Cardiac fibroblast (primary cell): ENCODE measurements at regions not wholly inside any gene's neighbourhood (a gene's known extent, or its start where the extent isn't known, plus 50 kb on each side); places are given as distances from the start of the nearest gene placed in this dataset.

ENCODE experiments used
- DNase-seq, 2 donors: peaks; one replicate each; pipeline versions ENCODE4 v3.0.0 to v3.0.0-alpha.2; 2010; ENCODE audit warnings: low read depth in 2 of 2
- H3K4me3 ChIP-seq, 2 donors: replicated peaks in 1 of 2; 1 replicate in 1 of 2; 2 replicates in 1 of 2; pipeline ENCODE4 v1.5.1; 2011; ENCODE audit warnings: low read depth in 2 of 2, low read length in 2 of 2, mild to moderate bottlenecking in 2 of 2, moderate library complexity in 1 of 2
- CTCF ChIP-seq: IDR thresholded peaks from one replicate; pipeline ENCODE4 v1.5.1; 2011; ENCODE audit warnings: low read depth, mild to moderate bottlenecking, low read length, inconsistent platforms

DNA sequence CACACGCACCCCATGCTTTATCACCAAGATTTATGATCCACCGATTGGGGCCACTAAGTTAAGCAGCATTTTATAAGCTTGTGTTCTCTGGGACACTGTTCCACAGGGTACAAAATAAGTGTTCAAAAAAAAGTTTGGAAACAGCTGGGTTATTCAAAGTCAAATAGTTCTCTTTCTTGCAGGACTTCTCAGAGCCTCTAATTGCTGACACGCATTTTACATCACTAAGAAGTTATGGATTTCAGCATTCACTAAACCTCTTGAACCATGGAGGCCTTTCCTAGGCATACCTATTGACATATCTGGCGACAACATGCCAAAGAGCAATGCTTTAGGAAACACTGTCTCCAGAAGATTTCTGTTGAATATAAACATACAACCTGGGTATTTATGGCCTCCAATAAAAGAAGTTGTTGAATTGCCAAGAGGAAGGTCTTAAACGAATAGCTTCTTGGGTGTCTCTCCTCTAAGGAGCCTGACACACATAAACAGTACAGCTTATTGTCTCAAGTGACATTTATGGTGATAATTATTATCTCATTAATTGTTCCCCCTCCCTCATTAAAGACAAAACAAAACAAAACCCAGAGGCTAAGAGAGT is 147.1 kb upstream of the ARHGAP20 start:
- no peak overlapping the region for H3K4me3 ChIP-seq
- TF ChIP-seq CTCF: no peak
- DNase-seq: no peak

- TF ChIP-seq CTCF: no peak
- peak; percentile 57 to 60 for DNase-seq
- no peak overlapping the region for H3K4me3 ChIP-seq
These were observed 146.3 kb upstream of the ARHGAP20 start for GRCh38 chr11:110858547-110858921.

GRCh38 chr11:110857892-110858546 is 145.8 kb upstream of the ARHGAP20 start:
- peak; percentile 60 to 67 for DNase-seq
- H3K4me3 ChIP-seq: no peak overlapping the region
- no peak for TF ChIP-seq CTCF

- TF ChIP-seq CTCF: no peak
- DNase-seq: peak; percentile 31 to 46
- H3K4me3 ChIP-seq: no peak overlapping the region
These were observed 145.0 kb upstream of the ARHGAP20 start for GRCh38 chr11:110856996-110857812.

DNA sequence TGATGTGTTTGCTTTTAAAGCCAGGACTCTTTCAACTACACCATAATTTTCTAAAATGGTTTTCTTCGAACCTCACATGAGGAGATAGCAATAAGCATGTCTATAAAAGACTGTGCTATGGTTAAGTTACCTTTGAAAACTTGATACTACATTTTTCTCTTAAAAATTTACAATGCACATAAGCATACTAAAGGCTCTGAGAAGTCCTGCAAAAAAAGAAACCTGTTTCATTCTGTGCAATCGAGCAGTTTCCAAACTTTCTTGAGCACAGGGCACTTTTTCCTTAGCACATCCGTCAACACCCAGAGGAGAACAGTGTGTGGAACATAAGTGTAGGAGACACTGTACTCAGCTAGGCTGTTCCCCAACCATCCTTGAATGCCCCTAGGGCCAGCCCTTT is 144.1 kb upstream of the ARHGAP20 start:
- no peak overlapping the region for H3K4me3 ChIP-seq
- DNase-seq: no peak
- no peak for TF ChIP-seq CTCF

- DNase-seq: peak in 1 of 2 donors; percentile 56
- no peak for TF ChIP-seq CTCF
- no peak overlapping the region for H3K4me3 ChIP-seq
These were observed 143.0 kb upstream of the ARHGAP20 start for GRCh38 chr11:110855191-110855590.
